SK-N-SH (cell line): ENCODE measurements at regions not wholly inside any gene's neighbourhood (a gene's known extent, or its start where the extent isn't known, plus 50 kb on each side); places are given as distances from the start of the nearest gene placed in this dataset.
A peak's percentile ranks its signal among the peaks of the same experiment; 100 is the strongest.

Experiments
- CTCF ChIA-PET: fragments of 300-600, 350-600 bp; formaldehyde crosslinking; extraction: SDS; loops from one replicate; lab custom pipeline; 2021; lab: Yijun Ruan, JAX
- POLR2A ChIA-PET: fragments of 350-600 bp; sonication (Branson Sonifier 250); formaldehyde crosslinking; extraction: SDS; loops from one replicate; lab custom pipeline; 2020; ENCODE audit warnings: antibody characterized with exemption, inconsistent platforms; lab: Yijun Ruan, JAX
- DNase-seq: peaks from one replicate; pipeline ENCODE4 v3.0.0; 2012
- H2AFZ ChIP-seq: fragments of 200-600 bp; sonication (generic); 2 replicates; pipeline ENCODE4 v1.8.1; 2016; ENCODE audit warnings: antibody characterized with exemption, mild to moderate bottlenecking, low read depth
- H3F3A ChIP-seq: fragments of 200-600 bp; sonication (generic); replicated peaks from 2 replicates; pipeline ENCODE3; 2016; ENCODE audit warnings: antibody characterized with exemption, mild to moderate bottlenecking; ENCODE audit not compliant: insufficient read depth
- H3K27ac ChIP-seq, 2 experiments: fragments of 200-500 bp in 1 of 2; fragments of 200-600 bp in 1 of 2; sonication (Bioruptor generic) in 1 of 2; sonication (generic), shearing (Covaris generic) in 1 of 2; 2 replicates each; pipeline versions ENCODE4 v1.5.1 to v1.6.1; 2014 to 2016; ENCODE audit warnings: low read depth in 2 of 2, inconsistent platforms in 1 of 2, low read length in 1 of 2, mild to moderate bottlenecking in 1 of 2, mixed read lengths in 1 of 2
- H3K27me3 ChIP-seq: fragments of 200-600 bp; sonication (generic), shearing (Covaris generic); 2 replicates; pipeline ENCODE4 v1.6.1; 2016; ENCODE audit warnings: mixed run types; ENCODE audit not compliant: insufficient read depth
- H3K36me3 ChIP-seq, 2 experiments: fragments of 200-500 bp in 1 of 2; fragments of 200-600 bp in 1 of 2; sonication (Bioruptor generic) in 1 of 2; sonication (generic) in 1 of 2; replicated peaks in 1 of 2; 2 replicates each; pipeline versions ENCODE3 to v1.5.1; 2014 to 2016; ENCODE audit warnings: low read length in 1 of 2, mild to moderate bottlenecking in 1 of 2; ENCODE audit not compliant: insufficient read depth in 2 of 2, control insufficient read depth in 1 of 2
- H3K4me1 ChIP-seq, 2 experiments: fragments of 200-500 bp in 1 of 2; fragments of 200-600 bp in 1 of 2; sonication (Bioruptor generic) in 1 of 2; sonication (generic), shearing (Covaris generic) in 1 of 2; 2 replicates each; pipeline versions ENCODE4 v1.5.1 to v1.6.1; 2014 to 2016; ENCODE audit warnings: low read depth in 1 of 2, low read length in 1 of 2, mixed run types in 1 of 2; ENCODE audit not compliant: insufficient read depth in 2 of 2, control insufficient read depth in 1 of 2
- H3K4me2 ChIP-seq: fragments of 200-600 bp; sonication (generic), shearing (Covaris generic); 2 replicates; pipeline ENCODE4 v1.6.1; 2017; ENCODE audit warnings: mixed run types
- H3K4me3 ChIP-seq, 2 experiments: fragments of 200-500 bp in 1 of 2; fragments of 200-600 bp in 1 of 2; sonication (Bioruptor generic) in 1 of 2; sonication (generic), shearing (Covaris generic) in 1 of 2; 2 replicates each; pipeline versions ENCODE4 v1.5.1 to v1.8.1; 2014 to 2016; ENCODE audit warnings: low read depth in 2 of 2, inconsistent platforms in 1 of 2, low read length in 1 of 2, mild to moderate bottlenecking in 1 of 2, mixed read lengths in 1 of 2, moderate library complexity in 1 of 2
- H3K79me2 ChIP-seq: fragments of 200-600 bp; sonication (generic); 2 replicates; pipeline ENCODE4 v1.8.1; 2017; ENCODE audit warnings: mild to moderate bottlenecking; ENCODE audit not compliant: insufficient read depth
- H3K9ac ChIP-seq: fragments of 200-600 bp; sonication (generic); 2 replicates; pipeline ENCODE4 v1.6.1; 2017; ENCODE audit warnings: mixed run types
- H3K9me2 ChIP-seq: fragments of 200-600 bp; sonication (generic); 2 replicates; pipeline ENCODE4 v1.6.1; 2017; ENCODE audit warnings: mixed run types
- H3K9me3 ChIP-seq: fragments of 200-600 bp; sonication (generic); 2 replicates; pipeline ENCODE4 v1.6.1; 2017; ENCODE audit warnings: mixed run types, mild to moderate bottlenecking, moderate library complexity
- H4K20me1 ChIP-seq: fragments of 200-600 bp; sonication (generic); 2 replicates; pipeline ENCODE4 v1.6.1; 2017; ENCODE audit warnings: mild to moderate bottlenecking, mixed run types; ENCODE audit not compliant: insufficient read depth
- CHD2 ChIP-seq: fragments of 150-350 bp; IDR thresholded peaks from 2 replicates; pipeline ENCODE4 v1.6.1; 2018; ENCODE audit warnings: low read length; ENCODE audit not compliant: partially characterized antibody
- EP300 ChIP-seq, 2 experiments: IDR thresholded peaks; 2 replicates each; pipeline versions ENCODE4 v1.4.0 to v1.6.1; 2012; ENCODE audit warnings: borderline replicate concordance in 1 of 2, low read depth in 1 of 2, low read length in 1 of 2
- EZH2phosphoT487 ChIP-seq: fragments of 200-600 bp; sonication (generic); IDR thresholded peaks from 2 replicates; pipeline ENCODE4 v1.6.1; 2017; ENCODE audit warnings: low read depth, mixed run types, mild to moderate bottlenecking, antibody characterized with exemption, moderate library complexity, borderline replicate concordance
- FOSL2 ChIP-seq: IDR thresholded peaks from 2 replicates; pipeline ENCODE4 v1.4.0; 2012; ENCODE audit warnings: low read depth, mild to moderate bottlenecking, moderate library complexity, borderline replicate concordance
- FOXJ3 ChIP-seq: sonication (generic); formaldehyde crosslinking; IDR thresholded peaks from 2 replicates; pipeline ENCODE4 v1.5.1; 2020; ENCODE audit warnings: mild to moderate bottlenecking, missing genetic modification reagents
- FOXM1 ChIP-seq: IDR thresholded peaks from 2 replicates; pipeline ENCODE4 v1.4.0; 2012; ENCODE audit warnings: low read depth, mild to moderate bottlenecking
- GABPA ChIP-seq: IDR thresholded peaks from 2 replicates; pipeline ENCODE4 v1.4.0; 2012; ENCODE audit warnings: low read depth, mild to moderate bottlenecking
- GATA2 ChIP-seq: sonication (generic); formaldehyde crosslinking; IDR thresholded peaks from 2 replicates; pipeline ENCODE4 v1.5.0; 2020; ENCODE audit warnings: mild to moderate bottlenecking, missing genetic modification reagents
- IRF3 ChIP-seq: fragments of 150-350 bp; IDR thresholded peaks from 2 replicates; pipeline ENCODE4 v1.6.1; 2016; ENCODE audit warnings: mild to moderate bottlenecking, low read depth, low read length
- JUND ChIP-seq: IDR thresholded peaks from 2 replicates; pipeline ENCODE4 v1.4.0; 2012
- MEF2A ChIP-seq: IDR thresholded peaks from 2 replicates; pipeline ENCODE4 v1.4.0; 2012; ENCODE audit warnings: low read depth, borderline replicate concordance
- MXI1 ChIP-seq: IDR thresholded peaks from 2 replicates; pipeline ENCODE4 v1.6.1; 2012; ENCODE audit warnings: mild to moderate bottlenecking, low read depth, low read length, improper control_type of control experiment
- PBX3 ChIP-seq: IDR thresholded peaks from 2 replicates; pipeline ENCODE4; 2012
- POLR2AphosphoS5 ChIP-seq: IDR thresholded peaks from 2 replicates; pipeline ENCODE4 v1.6.1; 2012; ENCODE audit warnings: low read depth, low read length
- RAD21 ChIP-seq: IDR thresholded peaks from 2 replicates; pipeline ENCODE4 v1.6.1; 2012; ENCODE audit warnings: mild to moderate bottlenecking, low read length
- RCOR1 ChIP-seq: fragments of 150-350 bp; IDR thresholded peaks from 2 replicates; pipeline ENCODE4 v1.6.1; 2017; ENCODE audit warnings: antibody characterized with exemption, low read length
- REST ChIP-seq: IDR thresholded peaks from 2 replicates; pipeline ENCODE4 v1.6.1; 2012; ENCODE audit warnings: mild to moderate bottlenecking, low read depth, low read length, moderate library complexity
- RXRA ChIP-seq: IDR thresholded peaks from 2 replicates; pipeline ENCODE4 v1.4.0; 2012; ENCODE audit warnings: low read depth, mild to moderate bottlenecking, borderline replicate concordance
- SIN3A ChIP-seq: IDR thresholded peaks from 2 replicates; pipeline ENCODE4 v1.6.1; 2012; ENCODE audit warnings: low read depth, mild to moderate bottlenecking, low read length, moderate library complexity, borderline replicate concordance
- SMC3 ChIP-seq: IDR thresholded peaks from 2 replicates; pipeline ENCODE4 v1.6.1; 2012; ENCODE audit warnings: low read depth, low read length, improper control_type of control experiment
- TAF1 ChIP-seq: IDR thresholded peaks from 2 replicates; pipeline ENCODE4 v1.6.1; 2012; ENCODE audit warnings: low read depth, mild to moderate bottlenecking, low read length, moderate library complexity, borderline replicate concordance
- TCF12 ChIP-seq: IDR thresholded peaks from 2 replicates; pipeline ENCODE4 v1.4.0; 2012
- TEAD4 ChIP-seq: IDR thresholded peaks from 2 replicates; pipeline ENCODE4 v1.4.0; 2012; ENCODE audit warnings: mild to moderate bottlenecking, borderline replicate concordance; ENCODE audit not compliant: insufficient read depth
- USF1 ChIP-seq: IDR thresholded peaks from 2 replicates; pipeline ENCODE4 v1.4.0; 2012; ENCODE audit warnings: low read depth, borderline replicate concordance
- YY1 ChIP-seq: IDR thresholded peaks from 2 replicates; pipeline ENCODE4 v1.4.0; 2012; ENCODE audit warnings: low read depth, mild to moderate bottlenecking
- ZBTB33 ChIP-seq: IDR thresholded peaks from 2 replicates; pipeline ENCODE4 v1.4.0; 2012; ENCODE audit warnings: low read depth, borderline replicate concordance
- WGBS: methylation state at CpG from one replicate; pipeline ENCODE4 v1.1.6; 2017; ENCODE audit warnings: low lambda C conversion rate; 5-methylcytosine and 5-hydroxymethylcytosine counted together

GRCh38 chr5:98065261-98065909, 708.1 kb upstream of the RGMB start:
- Histone ChIP-seq H3K4me2 (peak overlapping the region; percentile 4; the same call in 1 of the 2 replicates), H3K9me2 (no peaks in the 10 kb centered on the region)
- CTCF ChIA-PET, result no interaction called here
- TF ChIP-seq FOXJ3 (CRISPR knock-in tag) (no peak), TCF12 (peak; percentile 26), RXRA (0 out of 2 replicates have a peak, but pooled peaks have one; percentile 39), EP300 (IDR thresholded peaks at IDR 0.05; ENCODE audit: borderline replicate concordance in 1 of 2, low read depth in 1 of 2, low read length in 1 of 2) (peak in 1 of 2 experiments; percentile 29; a peak in 1 of 4 replicates), REST (no peak), CHD2 (no peak), TAF1 (no peak), FOXM1 (no peak), GATA2 (CRISPR knock-in tag) (no peak), JUND (no peak), POLR2AphosphoS5 (no peak), RCOR1 (no peak), USF1 (no peak), ZBTB33 (no peak), MXI1 (no peak), RAD21 (no peak), MEF2A (0 out of 2 replicates have a peak, but pooled peaks have one; percentile 55), SIN3A (no peak), TEAD4 (peak; percentile 42; the same call in 1 of the 2 replicates), GABPA (no peak), PBX3 (no peak), SMC3 (no peak), FOSL2 (no peak; the same call in 1 of the 2 replicates), EZH2phosphoT487 (no peak), IRF3 (no peak), YY1 (no peak)

More at GRCh38 chr5:98065261-98065909, 708.1 kb upstream of the RGMB start:
- DNase-seq, result no peak
- Histone ChIP-seq H4K20me1 (no peaks in the 10 kb centered on the region), H3K4me3 (no peak overlapping the region), H3K36me3 (no peaks in the 10 kb centered on the region), H3K27me3 (no peaks in the 10 kb centered on the region), H3K9me3 (no peaks in the 10 kb centered on the region), H3K79me2 (no peaks in the 10 kb centered on the region), H3K4me1 (peaks cover 0 to 3% of the 10 kb centered on the region in 2 experiments; a peak in 1 of 4 replicates), H3F3A (peaks cover 7% of the 10 kb centered on the region), H3K9ac (no peak overlapping the region), H2AFZ (peak overlapping the region; percentile 64; the same call in 1 of the 2 replicates), H3K27ac (peak overlapping the region; percentile 60 to 80; a peak in 3 of 4 replicates)
- POLR2A ChIA-PET, result no interaction called here
- WGBS, result 38% methylated on average over 1 of the region's 1 CpG
